GM12878 (cell line): ENCODE measurements at regions not wholly inside any gene's neighbourhood (a gene's known extent, or its start where the extent isn't known, plus 50 kb on each side); places are given as distances from the start of the nearest gene placed in this dataset.

Source experiments
- ATAC-seq: fragments of 200-7000 bp; cut with Tn5 transposase; 3 replicates; pipeline ENCODE4 v1.9.1; 2020; ENCODE audit warnings: mild to moderate bottlenecking, moderate library complexity
- BruUV-seq: library from RNA; stranded (reverse); fragments of 400-500 nt; replicated peaks from 2 replicates; lab custom pipeline; 2021; lab: Mats Ljungman, UMichigan
- CTCF ChIA-PET: fragments of 300-600 bp; sonication (Branson Sonifier 250); formaldehyde crosslinking; extraction: SDS; loops from one replicate; lab custom pipeline; 2021; ENCODE audit warnings: inconsistent platforms; lab: Yijun Ruan, JAX
- POLR2A ChIA-PET: fragments of 350-600 bp; formaldehyde crosslinking; extraction: SDS; loops from one replicate; lab custom pipeline; 2021; ENCODE audit warnings: inconsistent platforms; lab: Charles Lee
- RAD21 ChIA-PET: fragments of 300-600 bp; sonication (Branson Sonifier 250); formaldehyde crosslinking; loops from one replicate; lab custom pipeline; 2023; ENCODE audit warnings: antibody characterized with exemption; ENCODE audit not compliant: unreplicated experiment; lab: Charles Lee
- SMC1A ChIA-PET: fragments of 300-600 bp; sonication (Branson Sonifier 250); formaldehyde crosslinking; loops from one replicate; lab custom pipeline; 2023; ENCODE audit not compliant: unreplicated experiment, uncharacterized antibody; lab: Charles Lee
- DNase-seq: peaks from one replicate; pipeline ENCODE4 v3.0.0-alpha.2; 2011; ENCODE audit warnings: low read depth, low spot score
- FAIRE-seq: peaks from 3 replicates; lab custom pipeline; 2011; peaks lifted over from hg19 to GRCh38; lab: Jason Lieb, UNC
- H2AFZ ChIP-seq: 2 replicates; pipeline ENCODE4 v1.6.0; 2011; ENCODE audit warnings: low read depth, low read length, control low read depth; ENCODE audit not compliant: control insufficient read depth
- H3K27ac ChIP-seq: 2 replicates; pipeline ENCODE4 v1.5.1; 2011; ENCODE audit warnings: control low read depth; ENCODE audit not compliant: control insufficient read depth, insufficient read depth
- H3K27me3 ChIP-seq, 2 experiments: replicated peaks in 1 of 2; 2 replicates each; pipeline versions ENCODE4 v1.6.0 to v1.6.1; 2011; ENCODE audit warnings: low read length in 1 of 2; ENCODE audit not compliant: control insufficient read depth in 2 of 2, insufficient read depth in 2 of 2
- H3K36me3 ChIP-seq, 2 experiments: 2 replicates each; pipeline ENCODE4 v1.5.1; 2011; ENCODE audit warnings: low read length in 1 of 2; ENCODE audit not compliant: control insufficient read depth in 2 of 2, insufficient read depth in 2 of 2
- H3K4me1 ChIP-seq: 2 replicates; pipeline ENCODE4 v1.6.1; 2011; ENCODE audit warnings: mild to moderate bottlenecking, low read length, moderate library complexity, mixed read lengths; ENCODE audit not compliant: control insufficient read depth, insufficient read depth
- H3K4me2 ChIP-seq: 2 replicates; pipeline ENCODE4 v1.6.0; 2011; ENCODE audit warnings: control low read depth; ENCODE audit not compliant: control insufficient read depth, insufficient read depth
- H3K4me3 ChIP-seq: fragments of 200-600 bp; sonication (generic); 2 replicates; pipeline ENCODE4 v1.5.1; 2016
- H3K79me2 ChIP-seq: 2 replicates; pipeline ENCODE4 v1.6.0; 2011; ENCODE audit warnings: low read length; ENCODE audit not compliant: control insufficient read depth, insufficient read depth
- H3K9ac ChIP-seq: 2 replicates; pipeline ENCODE4 v1.8.0; 2011; ENCODE audit warnings: low read length, control low read depth, mixed read lengths; ENCODE audit not compliant: control insufficient read depth, insufficient read depth
- H3K9me3 ChIP-seq: replicated peaks from 3 replicates; pipeline ENCODE4 v1.5.1; 2011; ENCODE audit warnings: mild to moderate bottlenecking, low read length; ENCODE audit not compliant: control insufficient read depth, insufficient read depth
- H4K20me1 ChIP-seq: 2 replicates; pipeline ENCODE4 v1.6.0; 2011; ENCODE audit not compliant: control insufficient read depth, insufficient read depth
- ATF7 ChIP-seq: fragments of 450-650 bp; IDR thresholded peaks from 2 replicates; pipeline ENCODE4 v1.6.1; 2016; ENCODE audit warnings: low read depth, mild to moderate bottlenecking
- HDAC2 ChIP-seq: fragments of 200-600 bp; sonication (generic); IDR thresholded peaks from 2 replicates; pipeline ENCODE4 v1.6.1; 2017
- NFIC ChIP-seq: IDR thresholded peaks from 2 replicates; pipeline ENCODE4 v1.6.1; 2012; ENCODE audit warnings: low read depth, mild to moderate bottlenecking, inconsistent platforms, low read length, moderate library complexity
- NR2C1 ChIP-seq: fragments of 450-650 bp; IDR thresholded peaks from 2 replicates; pipeline ENCODE4 v1.6.1; 2017; ENCODE audit warnings: antibody characterized with exemption, mild to moderate bottlenecking, moderate library complexity
- NRF1 ChIP-seq: conservative IDR thresholded peaks from 2 replicates; pipeline ENCODE4 v1.6.1; 2011; ENCODE audit warnings: mild to moderate bottlenecking, low read depth, low read length, improper control_type of control experiment
- POLR2AphosphoS2 ChIP-seq: IDR thresholded peaks from 2 replicates; pipeline ENCODE4 v1.6.1; 2011; ENCODE audit warnings: low read depth, mild to moderate bottlenecking, low read length, improper control_type of control experiment, moderate library complexity
- SMARCA5 ChIP-seq: fragments of 450-650 bp; IDR thresholded peaks from 2 replicates; pipeline ENCODE4 v1.6.1; 2017; ENCODE audit warnings: mild to moderate bottlenecking
- SMC3 ChIP-seq: IDR thresholded peaks from 2 replicates; pipeline ENCODE4 v1.6.1; 2011; ENCODE audit warnings: low read length, improper control_type of control experiment, borderline replicate concordance
- WGBS: methylation state at CpG from one replicate; pipeline ENCODE4 v1.1.6; 2016; ENCODE audit warnings: low lambda C conversion rate; ENCODE audit not compliant: insufficient replicate concordance, insufficient coverage; ENCODE audit errors: missing lambda C conversion rate; 5-methylcytosine and 5-hydroxymethylcytosine counted together
- in situ Hi-C: fragments of 300-500 bp; cut with MboI; formaldehyde crosslinking; loops from 9 replicates; pipeline ENCODE4 v1.14.3; 2018; ENCODE audit warnings: mixed read lengths
- intact Hi-C: fragments of 100-400 bp; cut with micrococcal nuclease; formaldehyde crosslinking; loops from one replicate; pipeline ENCODE4 v1.14.2; 2022; ENCODE audit not compliant: unreplicated experiment
- TF ChIP-seq, protein P1 (sequence below): fragments of 450-650 bp; formaldehyde crosslinking; IDR thresholded peaks from 2 replicates; pipeline ENCODE4 v1.4.0; 2020; ENCODE audit warnings: mild to moderate bottlenecking, moderate library complexity

DNA sequence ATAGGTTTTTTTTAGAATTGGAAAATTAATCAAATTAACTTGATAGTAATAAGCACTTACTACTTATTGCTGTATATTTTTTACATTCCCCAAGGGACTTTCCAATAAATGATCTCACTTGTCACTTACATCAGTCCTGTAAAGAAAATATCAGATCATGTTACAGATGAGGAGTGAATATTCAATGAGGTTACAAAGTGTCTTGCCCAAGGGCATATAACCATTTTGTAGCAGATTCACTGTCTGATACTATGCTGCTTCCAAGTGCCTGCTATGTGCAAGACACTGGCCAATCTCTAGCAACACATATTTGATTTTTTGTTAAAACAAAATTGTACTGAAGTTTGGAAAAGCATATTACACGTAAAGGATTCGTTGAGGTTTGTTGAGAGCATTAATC lies 1287.7 kb downstream of the FAM133A start:
- no TSS peak for BruUV-seq
- DNase-seq: no peak

DNA sequence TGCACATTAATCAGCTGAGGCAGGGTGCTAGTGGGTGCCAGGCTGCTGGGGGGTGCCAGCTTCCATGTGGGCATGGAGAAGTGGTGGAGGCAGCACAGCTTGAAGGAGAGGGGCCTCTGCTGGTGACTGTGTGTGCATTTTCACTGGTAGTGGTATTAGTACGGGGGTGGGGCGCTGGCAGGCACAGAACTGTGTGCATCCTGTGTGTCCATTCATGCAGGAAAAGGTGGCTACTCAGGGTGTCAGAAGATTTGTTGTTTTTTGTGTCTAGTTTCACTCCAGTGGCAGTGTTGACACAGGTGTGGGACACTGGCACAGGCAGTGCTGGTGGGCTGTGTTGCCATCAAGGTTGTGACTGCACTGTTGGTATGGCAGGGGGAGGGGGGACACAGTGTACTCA lies 1303.6 kb downstream of the FAM133A start:
- no peak for FAIRE-seq
- H3K27me3 ChIP-seq: no peaks in the 10 kb centered on the region
- intact Hi-C loops (no loop called here), in situ Hi-C loops (no loop called here)
- H3K4me3 ChIP-seq: no peak overlapping the region
- H3K9me3 ChIP-seq: no peaks in the 10 kb centered on the region
- SMC1A ChIA-PET: interaction anchor here (1.2 to 2.1 kb wide), 5 partner anchors 14 to 146 kb away, joined by 4 to 7 read pairs (median 5); no protein-coding TSS in a partner anchor
- H3K27ac ChIP-seq: no peak overlapping the region
- H2AFZ ChIP-seq: no peak overlapping the region
- H4K20me1 ChIP-seq: no peaks in the 10 kb centered on the region
- no peak overlapping the region for H3K9ac ChIP-seq
- no peak for DNase-seq
- H3K36me3 ChIP-seq: no peaks in the 10 kb centered on the region
- RAD21 ChIA-PET: interaction anchor here (1.8 to 3.9 kb wide), 3 partner anchors 46 to 147 kb away, joined by 4 to 12 read pairs (median 7); no protein-coding TSS in a partner anchor
- peak; percentile 47 for ATAC-seq
- no peaks in the 10 kb centered on the region for H3K4me1 ChIP-seq
- WGBS: 0% methylated on average over 2 of the region's 2 CpGs
- no TSS peak for BruUV-seq
- no peaks in the 10 kb centered on the region for H3K79me2 ChIP-seq
- TF ChIP-seq NRF1 (no peak), HDAC2 (no peak), SMARCA5 (no peak), POLR2AphosphoS2 (no peak), NFIC (no peak), NR2C1 (no peak)
- TF ChIP-seq, protein P1, sequence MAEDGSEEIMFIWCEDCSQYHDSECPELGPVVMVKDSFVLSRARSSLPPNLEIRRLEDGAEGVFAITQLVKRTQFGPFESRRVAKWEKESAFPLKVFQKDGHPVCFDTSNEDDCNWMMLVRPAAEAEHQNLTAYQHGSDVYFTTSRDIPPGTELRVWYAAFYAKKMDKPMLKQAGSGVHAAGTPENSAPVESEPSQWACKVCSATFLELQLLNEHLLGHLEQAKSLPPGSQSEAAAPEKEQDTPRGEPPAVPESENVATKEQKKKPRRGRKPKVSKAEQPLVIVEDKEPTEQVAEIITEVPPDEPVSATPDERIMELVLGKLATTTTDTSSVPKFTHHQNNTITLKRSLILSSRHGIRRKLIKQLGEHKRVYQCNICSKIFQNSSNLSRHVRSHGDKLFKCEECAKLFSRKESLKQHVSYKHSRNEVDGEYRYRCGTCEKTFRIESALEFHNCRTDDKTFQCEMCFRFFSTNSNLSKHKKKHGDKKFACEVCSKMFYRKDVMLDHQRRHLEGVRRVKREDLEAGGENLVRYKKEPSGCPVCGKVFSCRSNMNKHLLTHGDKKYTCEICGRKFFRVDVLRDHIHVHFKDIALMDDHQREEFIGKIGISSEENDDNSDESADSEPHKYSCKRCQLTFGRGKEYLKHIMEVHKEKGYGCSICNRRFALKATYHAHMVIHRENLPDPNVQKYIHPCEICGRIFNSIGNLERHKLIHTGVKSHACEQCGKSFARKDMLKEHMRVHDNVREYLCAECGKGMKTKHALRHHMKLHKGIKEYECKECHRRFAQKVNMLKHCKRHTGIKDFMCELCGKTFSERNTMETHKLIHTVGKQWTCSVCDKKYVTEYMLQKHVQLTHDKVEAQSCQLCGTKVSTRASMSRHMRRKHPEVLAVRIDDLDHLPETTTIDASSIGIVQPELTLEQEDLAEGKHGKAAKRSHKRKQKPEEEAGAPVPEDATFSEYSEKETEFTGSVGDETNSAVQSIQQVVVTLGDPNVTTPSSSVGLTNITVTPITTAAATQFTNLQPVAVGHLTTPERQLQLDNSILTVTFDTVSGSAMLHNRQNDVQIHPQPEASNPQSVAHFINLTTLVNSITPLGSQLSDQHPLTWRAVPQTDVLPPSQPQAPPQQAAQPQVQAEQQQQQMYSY (CRISPR knock-in tag): no peak
- TF ChIP-seq, all 136 proteins: peak for 0
- H3K4me2 ChIP-seq: no peak overlapping the region
- CTCF ChIA-PET: interaction anchor here (1.0 to 1.8 kb wide), 3 partner anchors 10 to 146 kb away, joined by 3 read pairs; no protein-coding TSS in a partner anchor
- POLR2A ChIA-PET: interaction anchor here (2.7 kb wide), 1 partner anchor 45 kb away, joined by 7 read pairs; no protein-coding TSS in a partner anchor

More for the DNA sequence above, 1287.7 kb downstream of the FAM133A start:
- FAIRE-seq: no peak
- ChIA-PET POLR2A (interaction anchor here (1.3 kb wide), 1 partner anchor 29 kb away, joined by 4 read pairs; no protein-coding TSS in a partner anchor), CTCF (interaction anchor here (0.9 to 2.9 kb wide), 6 partner anchors 11 to 114 kb away, joined by 4 to 12 read pairs (median 8); no protein-coding TSS in a partner anchor), SMC1A (interaction anchor here (0.9 to 3.1 kb wide), 6 partner anchors 12 to 114 kb away, joined by 3 to 18 read pairs (median 10); no protein-coding TSS in a partner anchor), RAD21 (interaction anchor here (1.0 to 2.4 kb wide), 3 partner anchors 13 to 109 kb away, joined by 3 to 9 read pairs (median 3); no protein-coding TSS in a partner anchor)
- no peak overlapping the region for H3K27ac ChIP-seq
- 7% methylated on average over 2 of the region's 2 CpGs for WGBS
- no peak overlapping the region for H2AFZ ChIP-seq
- H3K4me2 ChIP-seq: no peak overlapping the region
- H3K9me3 ChIP-seq: no peaks in the 10 kb centered on the region
- H3K36me3 ChIP-seq: no peaks in the 10 kb centered on the region
- intact Hi-C loops: no loop called here
- TF ChIP-seq SMC3: no peak
- TF ChIP-seq ATF7: peak; percentile 45; the same call in 1 of the 2 replicates
- in situ Hi-C loops: no loop called here
- no peak overlapping the region for H3K4me3 ChIP-seq
- H3K27me3 ChIP-seq: no peaks in the 10 kb centered on the region
- H3K4me1 ChIP-seq: no peaks in the 10 kb centered on the region
- H3K79me2 ChIP-seq: no peaks in the 10 kb centered on the region
- peak; percentile 79 for ATAC-seq
- no peak overlapping the region for H3K9ac ChIP-seq
- H4K20me1 ChIP-seq: no peaks in the 10 kb centered on the region
